Stimulated activated CD4-positive, alpha-beta T cell treated with anti-CD3 and anti-CD28 coated beads, Interleukin-4, amount 100 ng/mL, for 24 hours (primary cell): ENCODE measurements at regions not wholly inside any gene's neighbourhood (a gene's known extent, or its start where the extent isn't known, plus 50 kb on each side); places are given as distances from the start of the nearest gene placed in this dataset.
"Not testable (repeated sequence)": the region's sequence is repeated elsewhere in the genome, so short reads cannot be mapped to it uniquely, and the experiment has no call there.

Experiments
- DNase-seq: peaks from one replicate; pipeline ENCODE4 v3.0.0-alpha.2; 2020

DNA sequence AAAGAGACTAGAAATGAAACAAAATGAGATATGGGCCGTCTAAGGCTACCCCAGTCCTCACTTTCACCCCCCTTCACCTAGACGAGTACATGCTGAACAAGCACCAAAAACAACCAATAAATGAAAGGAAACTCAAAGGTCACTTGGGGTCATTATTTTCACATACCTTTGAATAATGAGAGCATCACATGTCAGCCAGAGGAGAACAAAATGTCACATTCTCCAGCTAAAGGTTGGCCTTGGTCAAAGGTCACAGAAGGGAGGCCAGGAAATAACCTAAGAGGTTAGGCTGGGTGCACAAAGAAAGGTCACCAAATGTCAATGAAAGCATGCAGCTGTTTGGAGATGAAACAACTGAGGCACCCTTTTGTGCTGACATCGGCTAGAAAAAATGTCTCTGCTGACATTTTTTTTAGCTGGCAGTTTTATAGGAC, 288.7 kb upstream of the USP25 start:
- DNase-seq, result no peak

DNA sequence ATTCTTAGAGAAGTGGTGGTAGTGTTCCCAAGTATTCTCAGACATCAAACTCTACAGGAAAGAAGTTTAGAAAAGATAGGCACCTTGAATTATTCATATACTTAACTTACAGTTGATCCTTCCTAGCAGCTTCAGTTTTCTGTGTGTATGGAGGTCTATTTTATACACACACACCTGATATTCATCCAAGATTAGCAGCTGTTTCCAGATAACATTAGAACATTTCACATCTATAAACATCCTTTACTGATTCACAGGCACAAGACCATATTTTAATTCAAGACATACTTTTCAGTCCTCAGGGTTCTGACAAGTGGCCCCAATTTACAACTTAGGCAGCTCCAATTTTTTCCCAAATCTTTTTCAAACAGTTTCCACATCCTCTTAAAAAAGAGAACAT, 287.8 kb upstream of the USP25 start:
- no peak for DNase-seq

DNA sequence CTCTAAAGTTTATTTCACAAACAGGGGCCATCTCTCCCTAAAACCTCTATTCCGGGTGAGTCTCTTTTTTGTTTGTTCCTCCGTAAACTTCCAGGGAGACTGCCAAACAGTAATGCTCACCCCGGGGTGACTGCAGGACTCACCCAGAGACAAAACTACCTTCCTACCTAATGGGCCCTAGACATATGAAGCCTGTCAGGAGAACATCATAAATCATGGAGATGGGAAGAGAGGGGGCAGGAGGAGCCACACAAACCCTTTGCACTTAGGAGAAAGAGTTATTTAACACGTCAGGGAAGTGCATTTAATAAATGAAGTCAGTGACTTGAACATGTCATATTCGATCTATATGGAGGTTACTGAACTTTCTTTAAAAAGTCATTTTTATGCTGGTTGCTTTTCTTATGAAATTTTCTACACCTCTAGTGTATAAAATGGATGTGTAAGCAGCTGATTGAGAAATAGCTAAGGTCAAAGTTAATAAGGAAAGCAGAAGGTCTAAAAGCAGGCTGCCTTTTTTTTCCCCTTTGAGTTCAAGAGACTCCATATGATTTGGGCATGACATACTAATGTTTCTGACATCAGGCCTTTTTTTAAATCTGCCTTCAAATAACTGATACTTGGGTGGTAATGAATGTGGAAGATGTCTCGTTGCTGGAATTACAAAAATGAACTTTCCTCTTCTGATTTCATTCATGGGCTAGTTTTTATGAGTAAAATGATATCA, 286.9 kb upstream of the USP25 start:
- DNase-seq, result no peak

DNA sequence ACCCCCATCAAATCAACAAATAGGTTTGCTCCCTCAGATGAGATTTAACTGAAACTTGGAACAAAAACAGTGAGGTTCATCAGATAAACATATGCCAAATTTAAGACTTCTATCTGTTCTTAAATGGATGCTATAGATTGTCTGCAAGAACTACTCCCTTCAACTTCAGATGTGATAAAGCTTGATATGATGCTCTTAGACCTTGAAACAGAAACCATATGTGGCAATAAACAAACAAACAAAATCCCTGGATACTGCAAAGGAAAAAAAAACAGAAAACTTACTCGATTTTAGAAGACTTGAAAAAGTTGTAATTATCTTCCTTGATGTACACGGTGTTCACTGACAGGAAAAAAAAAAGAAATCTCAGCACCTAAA, 286.1 kb upstream of the USP25 start:
- no peak for DNase-seq

DNA sequence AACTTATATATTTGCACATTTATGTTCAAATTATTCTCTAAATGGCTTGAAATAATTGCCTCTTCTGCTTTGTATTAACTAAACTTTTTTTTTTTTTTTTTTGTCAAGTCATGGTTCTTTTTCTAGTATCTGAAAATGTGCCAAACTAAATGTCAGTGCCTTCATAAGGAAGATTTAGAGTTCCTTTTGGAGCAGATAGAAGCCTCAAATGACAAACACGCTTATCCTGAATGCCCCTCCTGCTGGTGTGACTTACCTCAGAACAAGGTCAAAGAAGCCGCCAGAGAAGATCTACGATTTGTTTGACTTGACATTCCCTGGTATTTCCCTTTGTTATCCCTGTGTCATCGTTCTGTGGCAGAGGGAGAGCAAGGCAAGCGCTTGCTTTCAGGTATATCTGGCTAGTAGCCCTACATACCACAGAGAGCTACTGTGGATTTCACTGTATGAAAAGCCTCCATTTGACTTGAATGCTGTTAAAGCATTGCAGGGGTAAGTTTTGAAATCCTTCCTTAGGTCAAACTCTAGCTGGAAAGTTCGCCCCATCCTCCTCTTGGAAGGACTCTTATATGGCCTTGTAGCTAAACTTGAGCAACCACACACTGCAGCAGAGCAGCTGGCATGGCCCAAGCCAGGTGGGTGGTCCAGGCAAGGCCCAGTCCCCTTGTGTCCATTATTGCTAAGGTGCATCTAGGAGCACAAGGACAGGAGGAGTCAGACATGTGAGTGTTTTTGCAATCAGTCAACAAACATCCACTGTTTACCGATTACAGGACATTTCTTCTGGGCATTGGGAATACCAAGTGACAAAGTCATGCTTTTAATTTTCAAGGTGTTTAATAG, 285.4 kb upstream of the USP25 start:
- no peak for DNase-seq

GRCh38 chr21:15445327-15445726, 284.5 kb upstream of the USP25 start:
- DNase-seq, result no peak

- DNase-seq, result no peak
Observed at GRCh38 chr21:15446223-15446622, 283.6 kb upstream of the USP25 start.

DNA sequence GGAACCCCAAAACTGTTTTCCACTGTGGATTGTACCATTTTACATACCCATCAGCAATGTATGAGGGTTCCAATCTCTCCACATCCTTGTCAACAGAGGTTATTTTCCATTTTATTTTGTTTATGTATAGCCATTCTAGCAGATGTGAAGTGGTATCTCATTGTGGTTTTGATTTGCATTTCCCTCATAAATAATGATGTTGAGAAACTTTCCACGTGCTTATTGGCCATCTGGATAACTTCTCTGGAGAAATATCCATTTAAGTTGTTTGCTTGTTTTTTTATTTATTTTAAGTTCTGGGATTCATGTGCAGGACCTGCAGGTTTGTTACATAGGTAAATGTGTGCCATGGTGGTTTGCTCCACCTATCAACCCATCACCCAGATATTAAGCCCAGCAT, 280.2 kb upstream of the USP25 start:
- no peak for DNase-seq

DNA sequence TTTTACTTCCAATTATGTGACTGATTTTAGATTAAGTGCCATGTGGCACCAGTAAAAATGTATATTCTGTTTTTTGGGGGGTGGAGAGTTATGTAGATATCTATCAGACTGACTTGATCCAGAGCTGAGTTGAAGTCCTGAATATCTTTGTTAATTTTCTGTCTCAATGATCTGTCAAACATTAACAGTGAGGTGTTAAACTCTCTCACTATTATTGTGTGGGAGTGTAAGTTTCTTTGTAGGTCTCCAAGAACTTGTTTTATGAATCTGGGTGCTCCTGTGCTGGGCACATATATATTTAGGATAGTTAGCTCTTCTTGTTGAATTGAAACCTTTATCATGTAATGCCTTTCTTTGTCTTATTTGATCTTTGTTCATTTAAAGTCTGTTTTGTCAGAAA, 276.5 kb upstream of the USP25 start:
- no peak for DNase-seq

DNA sequence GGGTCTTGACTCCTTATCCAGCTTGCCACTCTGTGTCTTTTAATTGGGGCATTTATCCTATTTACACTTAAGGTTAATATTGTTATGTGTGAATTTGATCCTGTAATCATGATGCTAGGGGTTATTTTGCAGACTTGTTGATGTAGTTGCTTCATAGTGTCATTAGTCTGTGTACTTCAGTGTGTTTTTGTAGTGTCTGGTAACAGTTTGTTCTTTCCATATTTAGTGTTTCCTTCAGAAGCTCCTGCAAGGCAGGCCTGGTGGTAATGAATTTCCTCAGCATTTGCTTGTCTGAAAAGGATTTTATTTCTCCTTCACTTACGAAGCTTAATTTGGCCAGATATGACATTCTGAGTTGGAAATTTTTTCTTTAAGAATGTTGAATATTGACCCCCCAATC, 276.0 kb upstream of the USP25 start:
- not testable (repeated sequence) for DNase-seq

- not testable (repeated sequence) for DNase-seq
Observed at GRCh38 chr21:15454931-15455330, 274.9 kb upstream of the USP25 start.

DNA sequence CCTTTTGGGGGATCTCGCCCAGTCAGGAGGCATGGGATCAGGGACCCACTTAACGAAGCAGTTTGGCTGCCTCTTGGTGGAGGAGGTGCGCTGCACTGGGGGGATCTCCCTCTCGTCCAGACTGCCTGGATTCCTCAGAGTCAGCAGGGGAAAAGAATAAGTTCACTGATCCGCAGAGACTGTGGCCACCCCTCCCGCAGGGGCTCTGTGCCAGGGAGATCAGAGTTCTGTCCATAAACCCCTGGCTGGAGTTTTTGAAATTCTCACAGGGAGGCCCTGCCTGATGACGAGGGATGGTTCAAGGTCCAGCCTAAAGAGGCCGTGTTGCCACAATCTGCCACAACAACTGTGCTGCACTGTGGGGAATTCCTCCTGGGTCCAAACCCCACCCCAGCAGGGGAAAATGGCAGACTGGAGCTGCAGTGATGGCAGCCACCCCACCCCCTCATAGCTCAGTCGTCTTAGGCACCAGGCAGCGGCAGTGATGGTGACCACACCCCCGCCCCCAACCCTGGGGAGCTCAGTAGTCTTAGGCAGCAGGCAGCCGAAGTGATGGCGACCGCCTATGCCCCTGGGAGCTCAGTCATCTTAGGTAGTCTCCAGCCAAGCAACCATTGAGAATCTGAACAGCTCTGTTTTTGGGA, 273.8 kb upstream of the USP25 start:
- DNase-seq, result no peak

DNA sequence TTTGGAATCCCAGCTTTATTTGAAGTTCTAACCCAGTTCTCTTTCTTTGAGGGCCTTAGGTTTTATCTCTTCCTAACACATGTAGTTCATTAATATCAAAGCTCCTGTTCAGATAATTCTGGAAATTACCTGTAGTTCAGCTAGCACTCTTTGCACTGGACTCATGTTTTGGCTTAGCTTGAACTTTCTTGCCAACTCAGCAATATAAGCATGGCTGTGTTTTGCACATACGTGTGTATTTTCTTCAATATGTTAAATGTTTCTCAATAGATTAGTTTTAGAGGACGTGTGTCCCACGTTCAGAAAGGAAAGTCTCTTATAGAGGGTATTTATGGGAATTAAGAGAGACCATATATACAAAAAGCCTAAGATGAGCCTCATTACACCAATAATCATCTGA, 271.8 kb upstream of the USP25 start:
- no peak for DNase-seq

DNA sequence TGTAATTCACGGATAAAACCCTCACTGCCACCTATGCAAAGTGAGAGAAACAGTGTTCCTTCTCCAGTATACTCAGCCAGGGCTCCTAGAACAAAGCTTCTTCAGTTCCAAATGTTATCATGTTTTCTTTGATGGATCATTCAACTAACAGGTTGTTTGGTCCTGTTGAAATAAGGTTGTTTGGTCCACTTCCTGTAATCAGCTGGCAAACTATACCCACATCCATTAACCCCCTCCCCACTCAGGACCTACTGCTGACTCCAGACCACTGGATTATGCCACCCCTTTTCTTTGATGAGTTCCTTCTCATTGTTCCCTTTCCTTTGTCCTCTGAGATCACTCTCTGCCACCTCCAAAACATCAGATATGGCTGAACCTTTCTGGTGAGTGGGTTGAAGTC, 267.7 kb upstream of the USP25 start:
- no peak for DNase-seq

DNA sequence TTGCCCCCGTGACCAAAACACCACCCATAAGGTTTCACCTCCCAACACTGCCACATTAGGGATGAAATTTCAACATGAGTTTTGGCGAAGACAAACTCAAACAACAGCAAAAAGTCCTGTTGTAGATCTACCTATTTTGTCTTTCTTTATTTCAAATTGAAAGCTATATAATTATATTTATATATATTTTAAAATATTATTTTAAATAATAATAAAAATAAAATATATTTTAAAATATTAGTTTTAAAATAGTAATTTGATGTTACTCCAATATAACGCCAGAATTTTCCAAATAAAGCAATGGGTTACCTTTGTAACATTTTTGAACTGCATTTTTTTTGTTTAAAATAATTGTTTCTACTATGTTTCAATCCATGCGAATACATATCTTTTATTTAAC, 263.5 kb upstream of the USP25 start:
- no peak for DNase-seq

DNA sequence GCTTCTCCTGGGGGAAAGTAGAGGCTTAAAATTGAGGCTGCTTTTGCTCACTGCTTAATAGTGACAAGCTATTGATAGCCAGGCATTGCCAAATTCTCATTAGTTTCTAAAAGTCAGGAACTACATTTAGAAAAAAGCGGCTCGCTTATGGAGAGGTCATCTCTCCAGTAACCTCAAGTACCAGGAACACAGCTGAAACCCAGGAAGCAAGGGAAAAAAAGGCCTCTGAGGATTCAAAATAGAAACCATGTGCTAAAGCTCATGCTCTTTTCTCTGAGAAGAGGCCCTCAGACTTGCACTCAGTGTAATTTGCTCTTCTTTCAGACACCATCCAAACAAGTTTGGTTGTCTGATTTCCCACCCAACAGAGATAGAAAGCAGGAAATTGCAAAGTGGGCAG, 261.4 kb upstream of the USP25 start:
- no peak for DNase-seq

GRCh38 chr21:15472108-15473040, 257.4 kb upstream of the USP25 start:
- DNase-seq, result no peak

- not testable (repeated sequence) for DNase-seq
Observed at GRCh38 chr21:15477773-15478172, 252.0 kb upstream of the USP25 start.

DNA sequence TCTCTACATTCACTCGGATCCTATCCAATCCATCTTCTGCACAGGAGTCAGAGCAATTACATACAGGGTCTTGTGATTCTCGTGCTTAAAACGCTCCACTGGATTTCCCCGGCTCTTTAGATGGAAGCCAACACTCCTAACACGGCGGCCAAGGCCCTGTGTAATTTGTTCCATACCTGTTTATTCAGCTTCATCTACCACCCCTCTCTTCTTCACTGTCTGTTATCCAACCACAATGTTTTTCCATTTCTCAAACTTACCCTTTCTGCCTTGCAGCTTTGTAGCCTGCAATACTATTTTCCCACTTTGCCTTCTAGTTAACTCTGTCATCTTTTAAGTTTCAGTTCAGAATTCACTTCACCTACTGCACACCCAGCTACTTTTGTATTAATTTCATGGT, 249.6 kb upstream of the USP25 start:
- peak; percentile 9 for DNase-seq

GRCh38 chr21:15483138-15483780, 246.5 kb upstream of the USP25 start:
- DNase-seq, result peak; percentile 85

DNA sequence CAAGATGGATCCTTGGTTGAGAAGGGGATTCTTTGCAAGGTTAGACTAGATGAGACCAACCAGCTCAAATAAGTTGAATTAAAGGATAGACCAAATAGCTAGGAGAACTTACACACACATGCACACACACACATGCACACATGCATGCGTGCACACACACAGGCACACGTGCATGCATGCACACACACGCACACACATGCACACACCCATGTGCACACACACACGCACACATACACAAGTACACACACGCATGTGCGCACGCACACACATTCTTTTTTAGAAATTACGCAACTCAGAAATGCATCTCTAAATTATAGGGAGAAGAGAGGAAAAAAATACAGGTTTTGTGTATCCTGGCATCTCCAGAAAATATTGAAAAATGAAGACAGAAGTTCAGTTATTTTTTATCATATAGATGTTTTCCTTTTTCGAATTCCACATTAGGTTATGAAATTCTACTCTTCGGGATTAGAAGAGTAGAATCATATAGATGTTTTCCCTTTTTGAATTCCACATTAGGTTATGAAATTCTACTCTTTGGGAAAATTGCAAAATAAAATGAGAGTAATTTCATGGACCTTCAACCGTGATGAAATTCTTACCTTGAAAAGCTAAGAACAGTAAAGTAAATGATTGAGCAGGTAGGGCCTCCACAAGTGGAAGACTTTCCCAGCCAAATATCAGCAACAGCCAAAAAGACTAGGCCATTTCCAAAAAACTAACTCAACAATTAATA, 243.2 kb upstream of the USP25 start:
- no peak for DNase-seq

DNA sequence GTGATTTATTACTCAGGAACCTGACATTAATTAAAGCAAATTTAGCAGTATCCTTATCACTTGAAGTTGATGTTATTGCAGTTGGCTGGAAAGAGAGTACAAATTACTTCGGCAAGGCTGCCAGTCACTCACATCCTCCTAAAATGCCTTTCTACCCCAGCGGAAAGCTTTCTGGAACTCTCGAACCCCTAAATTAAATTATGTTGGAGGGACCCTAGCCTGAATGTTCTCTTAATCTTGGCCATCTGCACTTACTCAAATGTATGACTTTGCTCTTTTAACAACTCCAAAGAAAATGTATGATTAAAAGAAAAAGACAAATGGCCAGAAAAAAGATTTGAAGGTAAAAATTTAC, 242.6 kb upstream of the USP25 start:
- no peak for DNase-seq
